ENCODE measurements at regions not wholly inside any gene's neighbourhood (a gene's known extent, or its start where the extent isn't known, plus 50 kb on each side); places are given as distances from the start of the nearest gene placed in this dataset.

DNA sequence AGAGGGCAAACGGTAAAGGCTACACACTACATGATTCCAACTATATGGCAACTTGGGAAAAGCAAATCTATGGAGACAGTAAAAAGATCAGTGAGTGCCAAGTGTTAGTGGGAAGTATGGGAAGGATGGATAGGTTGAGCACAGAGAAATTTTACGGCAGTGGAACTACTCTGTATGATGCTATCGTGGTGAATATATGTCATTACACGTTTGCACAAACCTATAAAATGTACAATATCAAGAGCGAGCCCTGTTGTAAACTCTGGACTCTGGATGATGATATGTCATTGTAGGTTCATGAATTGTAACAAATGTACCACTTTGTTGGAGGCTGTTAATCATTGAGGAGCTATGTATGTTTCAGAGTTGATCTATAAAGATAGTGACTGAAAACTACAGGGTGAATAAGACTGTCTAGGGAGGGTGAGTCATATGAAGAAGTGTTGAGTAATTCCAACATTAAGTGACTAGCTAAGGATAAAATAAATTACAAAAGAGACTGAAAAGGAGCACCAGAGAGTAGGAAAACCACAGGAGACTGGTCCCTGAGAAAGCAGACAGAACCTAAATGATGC is 349.2 kb upstream of the LMO3 start:
- Histone ChIP-seq H3K4me3 (ENCODE audit: low read depth, low read length, poor library complexity, severe bottlenecking) (no peak overlapping the region), H3K36me3 (ENCODE audit: insufficient read depth, low read length) (no peaks in the 10 kb centered on the region), H3K9me2 (ENCODE audit: low read depth, low read length) (no peaks in the 10 kb centered on the region), H3K27me3 (ENCODE audit: insufficient read depth, low read length) (no peaks in the 10 kb centered on the region), H3K79me2 (ENCODE audit: insufficient read depth, low read length) (no peaks in the 10 kb centered on the region), H4K20me1 (ENCODE audit: insufficient read depth, low read length) (no peaks in the 10 kb centered on the region), H3K4me2 (ENCODE audit: low read length) (no peak overlapping the region), H3K4me1 (ENCODE audit: insufficient read depth, low read length, severe bottlenecking) (no peaks in the 10 kb centered on the region), H3K9me3 (ENCODE audit: low read length) (no peaks in the 10 kb centered on the region), H3K27ac (ENCODE audit: low read depth, low read length, poor library complexity, severe bottlenecking) (no peak overlapping the region), H3F3A (ENCODE audit: insufficient read depth, low read length) (no peaks in the 10 kb centered on the region), H2AFZ (ENCODE audit: low read length) (no peak overlapping the region), H3K9ac (ENCODE audit: low read length) (no peak overlapping the region)
- TF ChIP-seq, protein P1, sequence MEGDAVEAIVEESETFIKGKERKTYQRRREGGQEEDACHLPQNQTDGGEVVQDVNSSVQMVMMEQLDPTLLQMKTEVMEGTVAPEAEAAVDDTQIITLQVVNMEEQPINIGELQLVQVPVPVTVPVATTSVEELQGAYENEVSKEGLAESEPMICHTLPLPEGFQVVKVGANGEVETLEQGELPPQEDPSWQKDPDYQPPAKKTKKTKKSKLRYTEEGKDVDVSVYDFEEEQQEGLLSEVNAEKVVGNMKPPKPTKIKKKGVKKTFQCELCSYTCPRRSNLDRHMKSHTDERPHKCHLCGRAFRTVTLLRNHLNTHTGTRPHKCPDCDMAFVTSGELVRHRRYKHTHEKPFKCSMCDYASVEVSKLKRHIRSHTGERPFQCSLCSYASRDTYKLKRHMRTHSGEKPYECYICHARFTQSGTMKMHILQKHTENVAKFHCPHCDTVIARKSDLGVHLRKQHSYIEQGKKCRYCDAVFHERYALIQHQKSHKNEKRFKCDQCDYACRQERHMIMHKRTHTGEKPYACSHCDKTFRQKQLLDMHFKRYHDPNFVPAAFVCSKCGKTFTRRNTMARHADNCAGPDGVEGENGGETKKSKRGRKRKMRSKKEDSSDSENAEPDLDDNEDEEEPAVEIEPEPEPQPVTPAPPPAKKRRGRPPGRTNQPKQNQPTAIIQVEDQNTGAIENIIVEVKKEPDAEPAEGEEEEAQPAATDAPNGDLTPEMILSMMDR (IDR thresholded peaks at IDR 0.05; ENCODE audit: low read length) = no peak
- no peak for TF ChIP-seq EZH2 (IDR thresholded peaks at IDR 0.05; ENCODE audit: borderline replicate concordance, low read length)

DNA sequence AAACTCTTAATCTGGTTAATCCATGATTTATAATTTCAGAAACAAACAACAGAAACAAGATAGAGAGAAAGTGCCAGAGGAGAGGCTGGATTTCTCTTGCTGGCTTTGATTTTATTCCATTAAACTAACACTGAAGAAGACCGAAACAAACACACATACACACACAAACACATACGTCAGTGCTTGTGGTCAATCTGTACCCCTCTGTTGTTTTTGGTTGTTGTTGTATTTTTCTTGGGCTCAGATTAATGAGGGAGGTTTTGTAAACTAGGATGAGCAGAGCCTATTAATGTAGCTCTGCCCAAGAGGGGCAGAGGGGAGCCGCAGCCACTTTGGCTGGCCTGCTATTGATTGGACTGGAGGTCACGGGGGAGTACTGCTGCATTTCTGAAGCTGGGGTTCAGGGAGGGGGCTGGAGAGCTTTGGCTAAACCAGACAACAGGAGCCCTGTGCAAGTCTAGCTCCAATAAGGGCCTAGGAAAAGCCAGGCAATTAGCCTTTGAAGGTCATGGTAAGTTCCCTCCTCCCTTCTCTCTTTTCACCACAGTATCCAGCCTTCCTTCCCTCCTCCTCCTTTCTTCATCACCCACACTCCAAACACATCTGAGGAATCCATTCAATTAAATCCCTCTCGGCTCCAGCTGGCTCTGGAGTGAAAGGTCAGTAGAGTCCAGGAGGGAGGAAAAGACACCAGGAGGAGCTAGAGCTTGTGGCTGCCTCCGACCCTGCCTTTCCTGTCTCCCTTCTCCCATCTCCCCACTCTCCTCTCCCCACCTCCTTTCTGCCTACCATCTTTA is 344.1 kb upstream of the LMO3 start:
- no peaks in the 10 kb centered on the region for H3K4me1 ChIP-seq (ENCODE audit: insufficient read depth, low read length, severe bottlenecking)
- TF ChIP-seq, protein P1 (IDR thresholded peaks at IDR 0.05; ENCODE audit: low read length) = no peak
- TF ChIP-seq EZH2 (IDR thresholded peaks at IDR 0.05; ENCODE audit: borderline replicate concordance, low read length) = no peak
- no peaks in the 10 kb centered on the region for H3K36me3 ChIP-seq (ENCODE audit: insufficient read depth, low read length)

GRCh38 chr12:16949371-16949770 is 343.4 kb upstream of the LMO3 start:
- Histone ChIP-seq H3K27me3 (ENCODE audit: insufficient read depth, low read length) (no peaks in the 10 kb centered on the region), H2AFZ (ENCODE audit: low read length) (no peak overlapping the region), H3K79me2 (ENCODE audit: insufficient read depth, low read length) (no peaks in the 10 kb centered on the region), H3K36me3 (ENCODE audit: insufficient read depth, low read length) (no peaks in the 10 kb centered on the region), H3K4me3 (ENCODE audit: low read depth, low read length, poor library complexity, severe bottlenecking) (no peak overlapping the region), H3F3A (ENCODE audit: insufficient read depth, low read length) (no peaks in the 10 kb centered on the region), H3K27ac (ENCODE audit: low read depth, low read length, poor library complexity, severe bottlenecking) (no peak overlapping the region), H3K9ac (ENCODE audit: low read length) (no peak overlapping the region), H3K9me3 (ENCODE audit: low read length) (no peaks in the 10 kb centered on the region), H3K9me2 (ENCODE audit: low read depth, low read length) (no peaks in the 10 kb centered on the region), H3K4me2 (ENCODE audit: low read length) (no peak overlapping the region), H4K20me1 (ENCODE audit: insufficient read depth, low read length) (no peaks in the 10 kb centered on the region), H3K4me1 (ENCODE audit: insufficient read depth, low read length, severe bottlenecking) (no peaks in the 10 kb centered on the region)
- TF ChIP-seq, protein P1 (IDR thresholded peaks at IDR 0.05; ENCODE audit: low read length) = no peak
- no peak for TF ChIP-seq EZH2 (IDR thresholded peaks at IDR 0.05; ENCODE audit: borderline replicate concordance, low read length)

More for the DNA sequence above, 344.1 kb upstream of the LMO3 start:
- Histone ChIP-seq H3F3A (ENCODE audit: insufficient read depth, low read length) (no peaks in the 10 kb centered on the region), H3K9ac (ENCODE audit: low read length) (no peak overlapping the region), H3K4me2 (ENCODE audit: low read length) (no peak overlapping the region), H3K27me3 (ENCODE audit: insufficient read depth, low read length) (no peaks in the 10 kb centered on the region), H2AFZ (ENCODE audit: low read length) (no peak overlapping the region), H3K9me2 (ENCODE audit: low read depth, low read length) (no peaks in the 10 kb centered on the region), H4K20me1 (ENCODE audit: insufficient read depth, low read length) (no peaks in the 10 kb centered on the region), H3K9me3 (ENCODE audit: low read length) (no peaks in the 10 kb centered on the region), H3K79me2 (ENCODE audit: insufficient read depth, low read length) (no peaks in the 10 kb centered on the region), H3K4me3 (ENCODE audit: low read depth, low read length, poor library complexity, severe bottlenecking) (no peak overlapping the region), H3K27ac (ENCODE audit: low read depth, low read length, poor library complexity, severe bottlenecking) (no peak overlapping the region)
